Osteoblast (primary cell): ENCODE measurements at regions not wholly inside any gene's neighbourhood (a gene's known extent, or its start where the extent isn't known, plus 50 kb on each side); places are given as distances from the start of the nearest gene placed in this dataset.

ENCODE experiments used
- DNase-seq: peaks from one replicate; pipeline ENCODE4 v3.0.0; 2011; ENCODE audit warnings: low spot score, mixed read lengths; ENCODE audit not compliant: insufficient read length; ENCODE audit errors: missing footprints
- H2AFZ ChIP-seq: 2 replicates; pipeline ENCODE4 v1.6.0; 2011; ENCODE audit warnings: mild to moderate bottlenecking, low read length
- H3K27ac ChIP-seq: 2 replicates; pipeline ENCODE4 v1.5.1; 2011; ENCODE audit warnings: mild to moderate bottlenecking, low read depth, low read length, moderate library complexity
- H3K27me3 ChIP-seq: 2 replicates; pipeline ENCODE4 v1.6.0; 2012; ENCODE audit warnings: mild to moderate bottlenecking, control low read depth, inconsistent platforms, low read length, moderate library complexity; ENCODE audit not compliant: insufficient read depth
- H3K36me3 ChIP-seq: 2 replicates; pipeline ENCODE4 v1.5.1; 2011; ENCODE audit warnings: mild to moderate bottlenecking, low read length, control low read depth, moderate library complexity; ENCODE audit not compliant: insufficient read depth
- H3K4me1 ChIP-seq: 2 replicates; pipeline ENCODE4 v1.5.1; 2011; ENCODE audit warnings: mild to moderate bottlenecking, low read length, control low read depth, moderate library complexity; ENCODE audit not compliant: insufficient read depth
- H3K4me2 ChIP-seq: 2 replicates; pipeline ENCODE4 v1.6.0; 2011; ENCODE audit warnings: mild to moderate bottlenecking, low read length; ENCODE audit not compliant: insufficient read depth
- H3K4me3 ChIP-seq: fragments of 200-600 bp; sonication (generic); 3 replicates; pipeline ENCODE4 v1.5.1; 2012; ENCODE audit warnings: mild to moderate bottlenecking, low read length, inconsistent platforms; ENCODE audit not compliant: insufficient read depth
- H3K79me2 ChIP-seq: 2 replicates; pipeline ENCODE4 v1.6.0; 2012; ENCODE audit warnings: mild to moderate bottlenecking, low read length, control low read depth, inconsistent platforms; ENCODE audit not compliant: insufficient read depth
- H3K9me3 ChIP-seq: 2 replicates; pipeline ENCODE4 v1.5.1; 2011; ENCODE audit warnings: low read depth, low read length, control low read depth
- H4K20me1 ChIP-seq: 2 replicates; pipeline ENCODE4 v1.6.0; 2012; ENCODE audit warnings: mild to moderate bottlenecking, low read length, control low read depth; ENCODE audit not compliant: insufficient read depth
- CTCF ChIP-seq: IDR thresholded peaks from 2 replicates; pipeline ENCODE4 v1.5.1; 2011; ENCODE audit warnings: mild to moderate bottlenecking, low read depth, low read length, moderate library complexity; ENCODE audit errors: extremely low read depth

GRCh38 chr18:68301441-68301840, 413.5 kb downstream of the TMX3 start:
- Histone ChIP-seq H3K9me3 (no peaks in the 10 kb centered on the region), H3K4me3 (no peak overlapping the region), H2AFZ (peak overlapping the region; percentile 36), H3K4me1 (no peaks in the 10 kb centered on the region), H3K4me2 (no peak overlapping the region), H3K27me3 (no peaks in the 10 kb centered on the region), H4K20me1 (no peaks in the 10 kb centered on the region), H3K79me2 (no peaks in the 10 kb centered on the region), H3K27ac (no peak overlapping the region), H3K36me3 (no peaks in the 10 kb centered on the region)
- TF ChIP-seq CTCF = no peak
- no peak for DNase-seq

GRCh38 chr18:68299906-68300305, 415.0 kb downstream of the TMX3 start:
- H3K27me3 ChIP-seq = no peaks in the 10 kb centered on the region
- no peaks in the 10 kb centered on the region for H3K79me2 ChIP-seq
- no peaks in the 10 kb centered on the region for H3K4me1 ChIP-seq
- H3K4me2 ChIP-seq = no peak overlapping the region
- no peaks in the 10 kb centered on the region for H4K20me1 ChIP-seq
- no peak for TF ChIP-seq CTCF
- peak; percentile 8 for DNase-seq
- no peak overlapping the region for H3K4me3 ChIP-seq
- H3K27ac ChIP-seq = no peak overlapping the region
- no peaks in the 10 kb centered on the region for H3K36me3 ChIP-seq
- no peak overlapping the region for H2AFZ ChIP-seq
- H3K9me3 ChIP-seq = no peaks in the 10 kb centered on the region

GRCh38 chr18:68298330-68298729, 416.6 kb downstream of the TMX3 start:
- H3K27me3 ChIP-seq = no peaks in the 10 kb centered on the region
- no peak overlapping the region for H3K4me3 ChIP-seq
- H3K36me3 ChIP-seq = no peaks in the 10 kb centered on the region
- no peak overlapping the region for H3K4me2 ChIP-seq
- no peak overlapping the region for H3K27ac ChIP-seq
- H2AFZ ChIP-seq = peak overlapping the region; percentile 43
- DNase-seq = no peak
- no peak for TF ChIP-seq CTCF
- no peaks in the 10 kb centered on the region for H4K20me1 ChIP-seq
- no peaks in the 10 kb centered on the region for H3K4me1 ChIP-seq
- no peaks in the 10 kb centered on the region for H3K79me2 ChIP-seq
- H3K9me3 ChIP-seq = no peaks in the 10 kb centered on the region

GRCh38 chr18:68288408-68288807, 426.5 kb downstream of the TMX3 start:
- no peak for DNase-seq
- Histone ChIP-seq H2AFZ (no peak overlapping the region), H3K36me3 (no peaks in the 10 kb centered on the region), H3K79me2 (no peaks in the 10 kb centered on the region), H3K27me3 (no peaks in the 10 kb centered on the region), H3K27ac (no peak overlapping the region), H3K4me3 (no peak overlapping the region), H3K9me3 (no peaks in the 10 kb centered on the region), H3K4me2 (no peak overlapping the region), H3K4me1 (no peaks in the 10 kb centered on the region), H4K20me1 (no peaks in the 10 kb centered on the region)
- no peak for TF ChIP-seq CTCF
